ENCODE measurements at regions not wholly inside any gene's neighbourhood (a gene's known extent, or its start where the extent isn't known, plus 50 kb on each side); places are given as distances from the start of the nearest gene placed in this dataset.

GRCh38 chr3:22593638-22594037, 609.5 kb upstream of the UBE2E2 start:
- POLR2A ChIA-PET, result no interaction called here
- H4K20me1 ChIP-seq (ENCODE audit: insufficient read depth), result no peaks in the 10 kb centered on the region
- H3K4me2 ChIP-seq, result no peak overlapping the region
- TF ChIP-seq RAD21 (IDR thresholded peaks at IDR 0.05; ENCODE audit: low read length), result no peak
- TF ChIP-seq EZH2phosphoT487 (IDR thresholded peaks at IDR 0.05; ENCODE audit: borderline replicate concordance, low read depth), result no peak
- TF ChIP-seq USF1 (IDR thresholded peaks at IDR 0.05; ENCODE audit: borderline replicate concordance, low read depth), result no peak
- TF ChIP-seq RFX5 (IDR thresholded peaks at IDR 0.05; ENCODE audit: low read length), result no peak
- no peak for TF ChIP-seq FOSL2 (IDR thresholded peaks at IDR 0.05; ENCODE audit: borderline replicate concordance, low read depth)
- TF ChIP-seq GATA2 (CRISPR knock-in tag; IDR thresholded peaks at IDR 0.05), result no peak
- TF ChIP-seq TCF12 (IDR thresholded peaks at IDR 0.05), result no peak
- no peak for TF ChIP-seq SMC3 (IDR thresholded peaks at IDR 0.05; ENCODE audit: low read depth, low read length)
- no peak for TF ChIP-seq EP300 (IDR thresholded peaks at IDR 0.05; ENCODE audit: borderline replicate concordance in 1 of 2, low read depth in 1 of 2, low read length in 1 of 2)
- TF ChIP-seq NRF1 (IDR thresholded peaks at IDR 0.05; ENCODE audit: low read depth, low read length), result no peak
- no peak for TF ChIP-seq MAX (IDR thresholded peaks at IDR 0.05; ENCODE audit: low read depth)
- TF ChIP-seq FOXJ3 (CRISPR knock-in tag; IDR thresholded peaks at IDR 0.05), result no peak
- no peak for TF ChIP-seq ELF1 (IDR thresholded peaks at IDR 0.05)
- no peak for TF ChIP-seq REST (IDR thresholded peaks at IDR 0.05; ENCODE audit: low read depth, low read length)
- TF ChIP-seq MEF2A (IDR thresholded peaks at IDR 0.05; ENCODE audit: borderline replicate concordance, low read depth), result no peak
- TF ChIP-seq YY1 (IDR thresholded peaks at IDR 0.05; ENCODE audit: low read depth), result no peak
- TF ChIP-seq USF2 (IDR thresholded peaks at IDR 0.05; ENCODE audit: borderline replicate concordance, low read depth, low read length), result no peak
- TF ChIP-seq CHD2 (IDR thresholded peaks at IDR 0.05; ENCODE audit: low read length, partially characterized antibody), result no peak
- no peak for TF ChIP-seq FOXM1 (IDR thresholded peaks at IDR 0.05; ENCODE audit: low read depth)
- TF ChIP-seq CTCF (IDR thresholded peaks at IDR 0.05), result no peak
- no peaks in the 10 kb centered on the region for H3K79me2 ChIP-seq (ENCODE audit: insufficient read depth)
- H3K9me2 ChIP-seq, result no peaks in the 10 kb centered on the region
- no peaks in the 10 kb centered on the region for H3F3A ChIP-seq (replicated peaks; ENCODE audit: insufficient read depth)
- H3K4me3 ChIP-seq (ENCODE audit: low read depth in 2 of 2, low read length in 1 of 2), result no peak overlapping the region
- CTCF ChIA-PET, result no interaction called here
- no peak overlapping the region for H2AFZ ChIP-seq (ENCODE audit: low read depth)
- DNase-seq, result no peak
- H3K27ac ChIP-seq (ENCODE audit: low read depth in 2 of 2, low read length in 1 of 2), result no peak overlapping the region
- H3K9me3 ChIP-seq, result no peaks in the 10 kb centered on the region
- no peaks in the 10 kb centered on the region for H3K4me1 ChIP-seq (ENCODE audit: control insufficient read depth in 1 of 2, insufficient read depth in 2 of 2, low read depth in 1 of 2, low read length in 1 of 2)
- no peaks in the 10 kb centered on the region for H3K36me3 ChIP-seq (replicated peaks in 1 of 2; ENCODE audit: control insufficient read depth in 1 of 2, insufficient read depth in 2 of 2, low read length in 1 of 2)
- WGBS (ENCODE audit: low lambda C conversion rate), result 20% methylated on average over 3 of the region's 3 CpGs
- H3K27me3 ChIP-seq (ENCODE audit: insufficient read depth), result no peaks in the 10 kb centered on the region
- no peak overlapping the region for H3K9ac ChIP-seq

Measured in SK-N-SH (cell line).